ENCODE measurements at regions not wholly inside any gene's neighbourhood (a gene's known extent, or its start where the extent isn't known, plus 50 kb on each side); places are given as distances from the start of the nearest gene placed in this dataset.

- DNase-seq (no peak), ATAC-seq (no peak)
- no peaks in the 10 kb centered on the region for H3K4me1 Mint-ChIP-seq (ENCODE audit: low read depth)
- H3K27me3 Mint-ChIP-seq (ENCODE audit: low read depth) = no peaks in the 10 kb centered on the region
- H3K27ac Mint-ChIP-seq = no peak overlapping the region
- no peak overlapping the region for H3K4me3 Mint-ChIP-seq
- no peaks in the 10 kb centered on the region for H3K9me3 Mint-ChIP-seq (ENCODE audit: insufficient read depth)
- no peaks in the 10 kb centered on the region for H3K36me3 Mint-ChIP-seq (ENCODE audit: low read depth)
- ChIA-PET POLR2A (no interaction called here), CTCF (no interaction called here)
Measured at GRCh38 chr11:31919175-31919574, 108.1 kb upstream of the PAX6 start.

- Mint-ChIP-seq H3K27ac (no peak overlapping the region), H3K4me1 (ENCODE audit: low read depth) (no peaks in the 10 kb centered on the region), H3K4me3 (no peak overlapping the region), H3K36me3 (ENCODE audit: low read depth) (no peaks in the 10 kb centered on the region), H3K27me3 (ENCODE audit: low read depth) (no peaks in the 10 kb centered on the region), H3K9me3 (ENCODE audit: insufficient read depth) (no peaks in the 10 kb centered on the region)
- ChIA-PET POLR2A (no interaction called here), CTCF (no interaction called here)
- no peak for ATAC-seq
- no peak for DNase-seq
Measured at GRCh38 chr11:31915867-31916266, 104.7 kb upstream of the PAX6 start.

- ATAC-seq (no peak), DNase-seq (no peak)
- H3K36me3 Mint-ChIP-seq (ENCODE audit: low read depth) = no peaks in the 10 kb centered on the region
- no peak overlapping the region for H3K27ac Mint-ChIP-seq
- H3K4me1 Mint-ChIP-seq (ENCODE audit: low read depth) = no peaks in the 10 kb centered on the region
- CTCF ChIA-PET = no interaction called here
- H3K4me3 Mint-ChIP-seq = no peak overlapping the region
- POLR2A ChIA-PET = no interaction called here
- H3K27me3 Mint-ChIP-seq (ENCODE audit: low read depth) = no peaks in the 10 kb centered on the region
- H3K9me3 Mint-ChIP-seq (ENCODE audit: insufficient read depth) = no peaks in the 10 kb centered on the region
Measured at GRCh38 chr11:31913985-31914384, 102.9 kb upstream of the PAX6 start.

DNA sequence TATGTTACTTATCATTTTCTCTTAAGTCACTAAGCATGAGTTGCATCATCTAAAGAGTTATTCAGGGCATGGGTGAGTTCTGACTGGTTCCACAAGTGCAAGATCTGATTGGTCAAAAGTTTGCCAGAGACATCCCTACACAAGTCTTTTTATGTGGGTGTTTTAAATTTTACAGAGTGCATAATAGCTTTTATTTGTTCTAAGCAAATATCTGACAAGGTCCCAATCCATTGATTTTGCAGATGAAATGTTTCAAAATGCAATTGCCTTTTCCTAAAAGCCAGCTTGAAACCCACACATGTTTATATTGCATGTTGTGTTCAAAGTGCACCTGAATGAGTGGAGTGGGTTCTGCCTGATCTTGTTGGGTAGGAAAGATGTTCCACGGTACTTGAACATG, 101.7 kb upstream of the PAX6 start:
- H3K27ac Mint-ChIP-seq = no peak overlapping the region
- no peaks in the 10 kb centered on the region for H3K27me3 Mint-ChIP-seq (ENCODE audit: low read depth)
- H3K9me3 Mint-ChIP-seq (ENCODE audit: insufficient read depth) = no peaks in the 10 kb centered on the region
- no peaks in the 10 kb centered on the region for H3K4me1 Mint-ChIP-seq (ENCODE audit: low read depth)
- POLR2A ChIA-PET = no interaction called here
- no peak overlapping the region for H3K4me3 Mint-ChIP-seq
- ATAC-seq (no peak), DNase-seq (no peak)
- CTCF ChIA-PET = no interaction called here
- H3K36me3 Mint-ChIP-seq (ENCODE audit: low read depth) = no peaks in the 10 kb centered on the region

DNA sequence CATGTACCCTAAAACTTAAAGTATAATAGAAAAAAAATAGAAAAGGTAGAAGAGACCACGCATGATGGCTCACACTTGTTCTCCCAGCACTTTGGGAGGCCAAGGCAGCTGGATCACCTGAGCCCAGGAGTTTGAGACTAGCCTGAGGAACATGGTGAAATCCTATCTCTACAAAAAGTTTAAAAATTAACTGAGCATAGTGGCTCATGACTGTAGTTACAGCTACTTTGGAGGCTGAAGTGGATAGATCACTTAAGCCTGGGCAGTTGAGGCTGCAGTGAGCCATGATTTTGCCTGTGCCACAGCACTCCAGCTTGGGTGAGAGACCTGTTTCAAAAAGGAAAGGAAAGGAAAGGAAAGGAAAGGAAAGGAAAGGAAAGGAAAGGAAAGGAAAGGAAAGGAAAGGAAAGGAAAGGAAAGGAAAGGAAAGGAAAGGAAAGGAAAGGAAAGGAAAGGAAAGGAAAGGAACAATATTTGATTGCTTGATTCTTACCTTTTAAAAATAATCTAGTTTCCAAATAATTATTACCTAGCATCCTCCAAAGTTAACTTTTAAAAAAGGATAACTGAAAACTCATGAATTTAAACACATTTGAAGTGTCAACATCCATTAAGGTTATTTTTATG, 99.9 kb upstream of the PAX6 start:
- no peak for DNase-seq
- no peak for ATAC-seq
- ChIA-PET CTCF (no interaction called here), POLR2A (no interaction called here)
- Mint-ChIP-seq H3K9me3 (ENCODE audit: insufficient read depth) (no peaks in the 10 kb centered on the region), H3K27me3 (ENCODE audit: low read depth) (no peaks in the 10 kb centered on the region), H3K4me3 (no peak overlapping the region), H3K27ac (no peak overlapping the region), H3K4me1 (ENCODE audit: low read depth) (no peaks in the 10 kb centered on the region), H3K36me3 (ENCODE audit: low read depth) (no peaks in the 10 kb centered on the region)

DNA sequence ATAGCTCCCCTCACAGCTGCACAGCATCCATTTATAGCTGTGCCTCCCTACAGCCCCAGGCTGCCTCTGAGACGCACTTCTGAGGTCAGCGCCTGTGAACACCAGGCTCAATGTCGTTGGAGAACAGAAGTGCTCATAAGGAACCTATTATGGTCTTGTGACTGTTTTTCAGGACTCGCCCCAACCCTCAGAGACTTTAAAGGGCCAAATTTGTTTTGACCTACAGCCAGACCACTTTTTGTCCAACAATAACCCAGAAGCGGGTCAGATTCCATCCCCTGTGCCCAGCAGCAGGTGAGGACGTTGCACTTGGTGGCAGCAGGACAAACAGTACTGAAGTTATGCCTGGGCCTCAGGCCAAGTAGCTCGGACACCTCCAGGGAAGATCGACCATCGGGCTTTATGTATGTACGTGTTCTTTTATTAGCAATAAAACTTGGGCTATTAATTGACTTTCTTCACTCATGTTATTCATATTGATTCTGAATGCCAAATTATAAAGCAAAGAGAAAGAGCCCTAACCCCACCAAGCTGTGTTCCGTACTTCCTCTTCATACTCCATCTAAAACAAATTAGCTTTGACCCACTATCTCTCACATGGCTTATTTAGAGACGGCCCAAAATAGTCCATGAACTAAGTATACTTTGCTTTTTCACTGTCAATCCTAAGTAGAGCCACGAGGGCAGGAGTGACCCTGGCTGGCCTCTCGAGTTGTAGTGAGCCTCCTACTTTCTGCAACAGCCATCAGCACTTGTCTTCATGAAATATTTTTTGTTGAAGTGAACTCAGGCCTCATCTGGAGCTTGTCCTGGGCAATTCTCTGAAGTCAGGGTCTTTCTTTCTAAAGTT, 92.3 kb upstream of the PAX6 start:
- no peaks in the 10 kb centered on the region for H3K36me3 Mint-ChIP-seq (ENCODE audit: low read depth)

GRCh38 chr11:31902706-31903105, 91.6 kb upstream of the PAX6 start:
- H3K4me3 Mint-ChIP-seq = no peak overlapping the region
- ChIA-PET POLR2A (no interaction called here), CTCF (no interaction called here)
- H3K27ac Mint-ChIP-seq = no peak overlapping the region
- ATAC-seq (no peak), DNase-seq (no peak)
- H3K9me3 Mint-ChIP-seq (ENCODE audit: insufficient read depth) = no peaks in the 10 kb centered on the region
- H3K4me1 Mint-ChIP-seq (ENCODE audit: low read depth) = no peaks in the 10 kb centered on the region
- no peaks in the 10 kb centered on the region for H3K36me3 Mint-ChIP-seq (ENCODE audit: low read depth)
- no peaks in the 10 kb centered on the region for H3K27me3 Mint-ChIP-seq (ENCODE audit: low read depth)

More for the DNA sequence above, 92.3 kb upstream of the PAX6 start:
- ChIA-PET CTCF (no interaction called here), POLR2A (no interaction called here)
- DNase-seq (no peak), ATAC-seq (no peak)
- H3K4me1 Mint-ChIP-seq (ENCODE audit: low read depth) = no peaks in the 10 kb centered on the region
- no peaks in the 10 kb centered on the region for H3K27me3 Mint-ChIP-seq (ENCODE audit: low read depth)
- H3K4me3 Mint-ChIP-seq = no peak overlapping the region
- no peak overlapping the region for H3K27ac Mint-ChIP-seq
- no peaks in the 10 kb centered on the region for H3K9me3 Mint-ChIP-seq (ENCODE audit: insufficient read depth)

- Mint-ChIP-seq H3K9me3 (ENCODE audit: insufficient read depth) (no peaks in the 10 kb centered on the region), H3K4me3 (no peak overlapping the region), H3K4me1 (ENCODE audit: low read depth) (no peaks in the 10 kb centered on the region), H3K27me3 (ENCODE audit: low read depth) (no peaks in the 10 kb centered on the region), H3K36me3 (ENCODE audit: low read depth) (no peaks in the 10 kb centered on the region), H3K27ac (no peak overlapping the region)
- CTCF ChIA-PET = no interaction called here
- DNase-seq (no peak), ATAC-seq (no peak)
- POLR2A ChIA-PET = no interaction called here
Measured at GRCh38 chr11:31895926-31896325, 84.8 kb upstream of the PAX6 start.

DNA sequence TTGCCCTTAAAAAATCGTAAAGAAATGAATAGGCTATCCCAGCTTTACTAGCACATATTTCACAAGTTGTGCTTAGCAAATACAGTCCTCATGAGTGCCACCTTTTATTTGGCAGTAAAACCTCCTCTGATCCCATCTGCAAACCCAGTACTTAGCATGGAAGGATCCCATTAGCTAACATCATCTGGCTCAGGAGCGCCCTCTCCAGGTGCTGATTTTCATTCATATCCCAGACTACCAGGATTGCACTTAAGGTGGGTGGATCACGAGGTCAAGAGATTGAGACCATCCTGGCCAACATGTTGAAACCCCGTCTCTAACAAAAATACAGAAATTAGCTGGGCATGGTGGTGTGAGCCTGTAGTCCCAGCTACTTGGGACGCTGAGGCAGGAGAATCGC, 76.1 kb upstream of the PAX6 start:
- POLR2A ChIA-PET = no interaction called here
- H3K36me3 Mint-ChIP-seq (ENCODE audit: low read depth) = no peaks in the 10 kb centered on the region
- no peak overlapping the region for H3K27ac Mint-ChIP-seq
- H3K4me1 Mint-ChIP-seq (ENCODE audit: low read depth) = no peaks in the 10 kb centered on the region
- no peaks in the 10 kb centered on the region for H3K9me3 Mint-ChIP-seq (ENCODE audit: insufficient read depth)
- CTCF ChIA-PET = no interaction called here
- DNase-seq (no peak), ATAC-seq (no peak)
- H3K4me3 Mint-ChIP-seq = no peak overlapping the region
- peaks cover 3% of the 10 kb centered on the region for H3K27me3 Mint-ChIP-seq (ENCODE audit: low read depth)

GRCh38 chr11:31884080-31884479, 73.0 kb upstream of the PAX6 start:
- peaks cover 3% of the 10 kb centered on the region for H3K27me3 Mint-ChIP-seq (ENCODE audit: low read depth)
- ChIA-PET POLR2A (no interaction called here), CTCF (no interaction called here)
- DNase-seq = no peak
- no peaks in the 10 kb centered on the region for H3K9me3 Mint-ChIP-seq (ENCODE audit: insufficient read depth)
- ATAC-seq = no peak
- no peak overlapping the region for H3K4me3 Mint-ChIP-seq
- no peaks in the 10 kb centered on the region for H3K36me3 Mint-ChIP-seq (ENCODE audit: low read depth)
- no peak overlapping the region for H3K27ac Mint-ChIP-seq
- no peaks in the 10 kb centered on the region for H3K4me1 Mint-ChIP-seq (ENCODE audit: low read depth)

GRCh38 chr11:31883435-31883834, 72.3 kb upstream of the PAX6 start:
- H3K27me3 Mint-ChIP-seq (ENCODE audit: low read depth) = peaks cover under 1% of the 10 kb centered on the region
- no peaks in the 10 kb centered on the region for H3K36me3 Mint-ChIP-seq (ENCODE audit: low read depth)
- no peak overlapping the region for H3K4me3 Mint-ChIP-seq
- POLR2A ChIA-PET = no interaction called here
- H3K27ac Mint-ChIP-seq = no peak overlapping the region
- ATAC-seq (no peak), DNase-seq (no peak)
- H3K9me3 Mint-ChIP-seq (ENCODE audit: insufficient read depth) = no peaks in the 10 kb centered on the region
- no peaks in the 10 kb centered on the region for H3K4me1 Mint-ChIP-seq (ENCODE audit: low read depth)
- CTCF ChIA-PET = no interaction called here

DNA sequence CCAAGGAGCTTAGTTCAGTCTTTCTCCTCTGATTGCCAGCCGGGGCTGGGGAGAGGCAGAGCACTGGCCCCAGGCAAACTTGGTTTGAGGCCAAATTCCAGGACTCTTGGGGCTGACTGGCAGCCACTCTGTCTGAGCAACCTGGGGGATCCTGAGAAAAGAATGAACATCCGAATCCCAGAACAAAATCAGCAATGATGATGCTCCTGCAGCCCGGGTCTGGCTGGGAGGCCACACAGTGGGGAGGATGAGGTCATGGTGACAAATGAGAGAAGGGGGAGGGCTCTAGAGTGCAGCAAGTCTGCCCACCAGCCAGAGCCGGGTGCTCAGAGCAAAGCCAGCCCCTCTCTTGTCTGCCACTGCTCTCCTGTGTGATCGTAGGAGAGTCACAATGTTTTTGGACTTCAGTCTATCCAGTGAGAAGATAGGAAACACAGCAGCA, 71.8 kb upstream of the PAX6 start:
- POLR2A ChIA-PET = no interaction called here
- no peak for DNase-seq
- no peak for ATAC-seq
- no peaks in the 10 kb centered on the region for H3K4me1 Mint-ChIP-seq (ENCODE audit: low read depth)
- no peaks in the 10 kb centered on the region for H3K27me3 Mint-ChIP-seq (ENCODE audit: low read depth)
- no peaks in the 10 kb centered on the region for H3K9me3 Mint-ChIP-seq (ENCODE audit: insufficient read depth)
- CTCF ChIA-PET = no interaction called here
- no peak overlapping the region for H3K27ac Mint-ChIP-seq
- no peak overlapping the region for H3K4me3 Mint-ChIP-seq
- no peaks in the 10 kb centered on the region for H3K36me3 Mint-ChIP-seq (ENCODE audit: low read depth)

GRCh38 chr11:31881825-31882224, 70.7 kb upstream of the PAX6 start:
- no peak for DNase-seq
- POLR2A ChIA-PET = no interaction called here
- ATAC-seq = no peak
- CTCF ChIA-PET = no interaction called here
- Mint-ChIP-seq H3K36me3 (ENCODE audit: low read depth) (no peaks in the 10 kb centered on the region), H3K27ac (no peak overlapping the region), H3K4me3 (no peak overlapping the region), H3K27me3 (ENCODE audit: low read depth) (no peaks in the 10 kb centered on the region), H3K9me3 (ENCODE audit: insufficient read depth) (no peaks in the 10 kb centered on the region), H3K4me1 (ENCODE audit: low read depth) (no peaks in the 10 kb centered on the region)
